ENCODE measurements at regions not wholly inside any gene's neighbourhood (a gene's known extent, or its start where the extent isn't known, plus 50 kb on each side); places are given as distances from the start of the nearest gene placed in this dataset.

- no peak overlapping the region for H3K23ac ChIP-seq (ENCODE audit: insufficient read length, low read depth, low read length)
- no peak overlapping the region for H3K4ac ChIP-seq (ENCODE audit: low read depth, low read length)
- H3K56ac ChIP-seq (ENCODE audit: insufficient read length, low read depth, low read length): no peak overlapping the region
- no peaks in the 10 kb centered on the region for H3K36me3 Mint-ChIP-seq (ENCODE audit: insufficient read depth in 1 of 3, low read depth in 3 of 3)
- no CpG with 5 or more reads among the region's 3 CpGs for WGBS (ENCODE audit: extremely low coverage, insufficient read length, low lambda C conversion rate)
- no peak overlapping the region for H4K5ac ChIP-seq (ENCODE audit: insufficient read length, low read depth, low read length)
- no peak overlapping the region for H4K91ac ChIP-seq (ENCODE audit: insufficient read length, low read depth, low read length)
- H2BK15ac ChIP-seq (ENCODE audit: low read depth, low read length): no peak overlapping the region
- H3K27me3 Mint-ChIP-seq (ENCODE audit: low read depth): no peaks in the 10 kb centered on the region
- H2AK5ac ChIP-seq (ENCODE audit: insufficient read length, low read length): no peak overlapping the region
- no peak overlapping the region for H3T11ph ChIP-seq (ENCODE audit: low read length)
- H3K27me3 ChIP-seq (ENCODE audit: insufficient read depth, low read length): no peaks in the 10 kb centered on the region
- no peak overlapping the region for H3K14ac ChIP-seq (ENCODE audit: insufficient read depth, low read length)
- no peak overlapping the region for H2BK120ac ChIP-seq (ENCODE audit: low read depth, low read length, poor library complexity, severe bottlenecking)
- DNase-seq: no peak
- no peak for TF ChIP-seq CTCF (conservative IDR thresholded peaks at IDR 0.05)
- H3K27ac ChIP-seq (ENCODE audit: insufficient read length, low read depth, low read length): no peak overlapping the region
- H3K4me3 Mint-ChIP-seq: no peak overlapping the region
- H4K8ac ChIP-seq (replicated peaks; ENCODE audit: insufficient read length, low read depth, low read length): no peak overlapping the region
- no peak overlapping the region for H2BK12ac ChIP-seq (ENCODE audit: insufficient read length, low read depth, low read length)
- H3K23me2 ChIP-seq (ENCODE audit: insufficient read length, low read depth, low read length, poor library complexity, severe bottlenecking): no peaks in the 10 kb centered on the region
- no peaks in the 10 kb centered on the region for H3K79me2 ChIP-seq (ENCODE audit: insufficient read depth, low read length)
- no peak overlapping the region for H3K18ac ChIP-seq (ENCODE audit: insufficient read length, low read depth, low read length)
- H3K9me3 Mint-ChIP-seq: no peaks in the 10 kb centered on the region
- no peak overlapping the region for H2BK5ac ChIP-seq (ENCODE audit: insufficient read length, low read length)
- H3K4me1 Mint-ChIP-seq: peaks cover 2 to 6% of the 10 kb centered on the region in 2 experiments; a peak in 2 of 4 replicates
- no peaks in the 10 kb centered on the region for H4K20me1 ChIP-seq (ENCODE audit: control insufficient read depth, insufficient read depth, insufficient read length)
- no peak overlapping the region for H3K27ac Mint-ChIP-seq
- H3K9me3 ChIP-seq (ENCODE audit: control insufficient read depth, low read depth, low read length): no peaks in the 10 kb centered on the region
- no peak overlapping the region for H3K4me2 ChIP-seq (ENCODE audit: insufficient read depth, insufficient read length, low read length)
- H3K79me1 ChIP-seq (ENCODE audit: insufficient read depth, low read depth, low read length, poor library complexity, severe bottlenecking): no peaks in the 10 kb centered on the region
- H3K9ac ChIP-seq (ENCODE audit: extremely low read depth, insufficient read length, low read length): no peak overlapping the region
- H2BK20ac ChIP-seq (ENCODE audit: low read depth, low read length, poor library complexity, severe bottlenecking): no peak overlapping the region
- H3K4me1 ChIP-seq (ENCODE audit: insufficient read depth, low read length): no peaks in the 10 kb centered on the region
- H2AFZ ChIP-seq (ENCODE audit: low read length): no peak overlapping the region
Measured at GRCh38 chr4:58644549-58644948, 1534.4 kb upstream of the IGFBP7 start.
